ENCODE measurements at regions not wholly inside any gene's neighbourhood (a gene's known extent, or its start where the extent isn't known, plus 50 kb on each side); places are given as distances from the start of the nearest gene placed in this dataset.

DNA sequence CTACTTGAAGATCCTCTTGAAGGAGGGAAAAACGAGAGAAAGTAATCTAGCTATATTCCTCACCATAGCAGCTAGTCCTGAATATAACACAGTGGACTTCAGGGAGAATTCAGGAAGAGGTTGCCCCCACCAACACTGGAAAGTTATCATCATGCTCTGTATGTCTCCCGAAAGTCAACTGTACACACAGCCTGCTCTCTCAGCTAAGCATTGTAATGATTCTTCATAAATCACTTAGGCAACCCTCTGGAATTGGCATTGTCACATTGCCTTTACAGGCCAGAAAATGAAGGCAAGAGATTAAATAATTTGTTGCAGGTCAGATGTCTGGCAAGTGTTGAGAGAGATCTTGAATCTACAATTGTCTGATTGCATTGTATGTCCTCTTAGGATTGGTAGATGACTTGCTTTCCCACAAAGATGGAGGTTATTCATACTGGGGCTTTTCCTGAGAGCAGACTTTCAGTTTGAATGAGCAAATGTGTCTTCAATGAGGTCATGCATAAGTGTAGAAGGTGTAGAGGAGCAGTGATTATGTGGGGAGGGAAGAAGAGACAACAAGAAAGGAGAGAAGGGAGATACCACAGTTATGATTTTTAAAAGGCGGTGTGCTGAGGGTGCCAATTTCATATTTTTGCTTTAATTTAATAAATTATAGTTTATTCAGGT, 667.2 kb downstream of the DCDC2C start:
- no peak for DNase-seq (ENCODE audit: low read depth)

DNA sequence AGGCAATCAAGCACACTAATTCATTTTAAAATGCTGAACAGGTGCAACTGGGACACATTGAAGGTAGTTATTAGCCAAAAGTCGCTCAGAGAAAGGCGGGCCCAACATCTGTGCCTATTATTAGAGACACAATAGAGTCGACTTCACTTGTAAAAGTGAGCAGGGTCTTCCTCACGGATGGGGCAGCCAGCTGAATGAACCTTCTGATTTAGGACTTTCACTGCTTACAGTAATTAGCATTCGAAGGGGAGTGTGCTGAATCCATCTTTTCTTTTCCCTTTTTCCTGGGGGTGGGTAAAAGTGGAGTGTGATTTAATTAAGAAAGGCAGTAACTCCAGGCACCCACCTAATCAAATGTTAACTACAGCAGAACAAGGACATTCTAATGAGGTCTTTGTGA, 677.7 kb downstream of the DCDC2C start:
- DNase-seq (ENCODE audit: low read depth): no peak

DNA sequence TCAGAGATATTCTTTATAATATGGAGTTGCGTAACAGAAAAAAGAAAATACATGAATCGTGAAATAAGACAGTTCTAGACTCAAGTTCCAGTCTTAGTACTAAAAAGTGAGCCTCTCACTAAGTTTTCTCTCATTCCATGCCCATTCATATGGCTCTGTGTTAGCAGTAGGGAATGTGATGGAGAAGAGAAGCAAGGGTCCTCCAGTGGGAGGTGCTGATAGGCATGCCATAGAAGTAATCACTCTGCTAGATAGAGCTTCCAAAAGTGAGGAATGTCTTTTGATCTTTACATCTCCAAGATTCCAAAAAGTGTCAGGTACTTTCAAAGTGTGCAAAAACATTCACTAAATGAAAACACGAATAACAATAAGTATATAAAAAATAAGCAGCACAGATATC, 678.4 kb downstream of the DCDC2C start:
- no peak for DNase-seq (ENCODE audit: low read depth)

DNA sequence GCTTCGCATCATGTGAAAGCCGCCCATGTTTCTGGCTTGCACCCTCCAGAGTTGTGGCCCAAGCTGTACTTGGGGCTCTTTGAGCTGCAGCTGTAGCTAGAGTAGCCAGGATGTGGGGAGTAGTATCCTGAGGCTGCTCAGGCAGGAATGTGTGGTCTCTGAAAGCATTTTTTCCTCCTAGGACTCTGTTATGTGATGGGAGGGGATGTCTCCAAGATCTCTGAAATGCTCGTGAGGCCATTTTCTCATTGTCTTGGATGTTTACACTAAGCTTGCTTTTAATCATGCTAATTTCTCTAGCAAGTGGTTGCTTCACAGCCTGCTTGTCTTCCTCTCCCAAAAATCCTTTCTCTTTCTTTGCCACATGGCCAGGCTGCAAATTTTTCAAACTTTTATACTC, 687.6 kb downstream of the DCDC2C start:
- DNase-seq (ENCODE audit: low read depth): no peak

- no peak for DNase-seq (ENCODE audit: low read depth)
These were observed 701.0 kb downstream of the DCDC2C start for GRCh38 chr2:4404363-4404762.

DNA sequence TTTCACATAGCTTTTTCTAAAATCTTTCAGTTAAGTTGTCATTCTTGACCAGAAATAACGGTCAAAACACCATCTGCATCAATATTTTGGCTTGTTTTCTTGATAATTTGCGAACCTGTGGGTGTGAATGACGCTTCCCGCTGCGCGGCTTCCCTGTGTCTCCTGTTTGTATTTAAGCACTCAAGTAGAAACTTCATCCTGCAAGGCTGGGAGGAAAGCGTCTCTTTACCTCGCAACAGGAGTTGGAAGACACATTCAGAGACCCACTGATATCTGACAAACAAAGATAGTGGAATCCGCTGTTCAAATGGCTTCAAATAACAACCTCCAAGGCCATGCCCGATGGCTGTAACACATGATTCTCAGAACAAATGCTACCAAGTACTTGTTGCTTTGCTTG, 704.9 kb downstream of the DCDC2C start:
- DNase-seq (ENCODE audit: low read depth): no peak

- DNase-seq (ENCODE audit: low read depth): no peak
These were observed 709.3 kb downstream of the DCDC2C start for GRCh38 chr2:4412637-4413187.

DNA sequence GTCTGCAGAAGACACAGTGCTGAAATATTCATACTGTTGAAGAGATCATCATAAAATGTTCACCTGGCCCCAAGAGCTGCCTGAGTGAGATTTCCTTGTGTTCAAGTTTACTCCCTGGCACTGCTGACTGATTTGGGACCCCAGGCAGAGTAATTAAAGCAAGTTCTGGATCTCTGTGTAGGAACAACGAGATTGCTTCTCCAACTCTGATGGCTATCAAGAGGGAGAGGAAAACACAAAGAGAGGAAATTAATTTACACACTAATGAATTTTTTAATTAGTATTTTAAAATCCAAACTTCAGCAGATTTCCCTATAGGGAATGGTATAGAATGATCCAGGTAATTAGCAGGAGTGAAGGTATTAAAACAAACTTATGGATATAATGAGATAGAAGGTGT, 711.8 kb downstream of the DCDC2C start:
- DNase-seq (ENCODE audit: low read depth): no peak

DNA sequence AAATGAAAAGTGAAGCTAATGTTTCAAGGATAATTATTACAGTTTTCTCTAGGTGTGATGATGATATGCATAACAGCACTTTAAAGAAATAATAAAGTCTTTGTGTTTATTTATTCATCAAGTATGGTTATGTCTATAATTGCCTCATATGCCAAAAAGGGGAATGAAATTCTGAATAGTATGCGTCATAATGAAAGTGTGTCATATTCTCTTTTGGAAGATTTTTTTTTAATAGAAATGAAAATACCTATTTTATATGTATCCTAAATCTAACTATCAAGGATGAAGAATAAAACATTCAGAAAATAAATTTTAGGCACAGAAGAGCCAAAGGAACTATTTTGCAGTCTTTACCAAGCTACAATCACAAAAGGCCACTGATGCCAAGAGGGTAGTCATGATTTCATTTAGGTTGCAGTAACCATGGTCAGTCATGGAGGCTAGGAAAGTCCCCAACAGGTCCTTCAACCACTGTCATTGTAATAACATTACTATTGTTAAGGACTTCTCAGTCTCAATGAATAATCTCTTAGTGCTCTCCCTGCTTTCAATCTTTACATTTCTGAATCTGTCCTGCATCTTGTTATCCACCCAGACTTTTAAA, 712.5 kb downstream of the DCDC2C start:
- DNase-seq (ENCODE audit: low read depth): no peak

DNA sequence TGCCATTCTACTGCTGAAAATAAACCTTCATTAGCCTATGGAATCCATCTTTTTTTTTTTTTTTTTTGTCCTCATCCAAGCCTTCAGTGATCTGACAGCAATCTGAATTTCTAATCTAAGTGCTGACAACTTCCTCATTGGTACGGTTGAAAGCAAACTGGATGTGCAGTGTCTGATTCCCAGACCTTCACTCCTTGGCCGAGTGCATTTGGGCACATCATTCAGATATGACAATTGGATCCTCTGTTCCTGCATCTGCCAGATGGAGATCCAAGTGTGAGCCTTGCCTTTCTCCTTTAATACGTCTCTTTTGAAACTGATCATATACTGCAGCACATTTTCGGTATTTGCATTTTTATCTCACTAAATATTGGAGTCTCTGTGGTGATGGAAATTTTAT, 713.1 kb downstream of the DCDC2C start:
- no peak for DNase-seq (ENCODE audit: low read depth)

GRCh38 chr2:4417771-4418170, 714.4 kb downstream of the DCDC2C start:
- no peak for DNase-seq (ENCODE audit: low read depth)

DNA sequence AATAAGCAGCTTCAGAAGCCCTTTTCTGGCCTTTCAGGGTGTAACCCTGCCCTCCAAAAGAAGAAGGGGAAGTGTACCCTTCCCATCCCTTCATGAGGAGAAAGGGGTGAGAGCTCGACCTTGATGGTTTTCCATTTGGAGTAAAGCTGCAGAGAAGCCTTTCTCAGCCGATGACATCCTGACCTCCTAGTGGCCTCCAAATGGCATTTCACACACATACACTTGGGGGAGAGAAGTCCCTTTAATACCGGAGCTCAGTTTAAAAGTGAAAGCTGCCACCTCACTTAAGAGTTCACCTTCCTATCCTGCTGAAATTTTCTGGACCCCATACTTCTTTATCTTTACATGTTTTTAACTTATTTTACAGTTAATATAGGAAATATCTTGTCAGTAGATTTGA, 716.7 kb downstream of the DCDC2C start:
- DNase-seq (ENCODE audit: low read depth): no peak

- no peak for DNase-seq (ENCODE audit: low read depth)
These were observed 720.8 kb downstream of the DCDC2C start for GRCh38 chr2:4424153-4424552.

DNA sequence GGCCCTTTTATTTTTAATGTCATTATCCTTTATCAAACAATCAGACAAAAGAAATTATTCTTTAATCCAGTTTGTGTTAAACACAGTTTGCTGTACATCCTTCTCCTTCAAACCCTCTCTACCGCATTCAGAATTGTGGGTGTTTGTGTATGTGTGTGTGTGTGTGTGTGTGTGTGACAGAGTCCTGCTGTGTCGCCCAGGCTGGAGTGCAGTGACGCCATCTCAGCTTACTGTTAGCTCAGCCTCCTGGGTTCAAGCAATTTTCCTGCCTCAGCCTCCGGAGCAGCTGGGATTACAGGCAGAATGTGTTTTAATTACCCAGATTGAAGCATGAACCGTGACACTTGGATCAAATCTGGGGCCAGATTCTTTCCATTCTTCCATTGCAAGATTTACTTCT, 723.7 kb downstream of the DCDC2C start:
- DNase-seq (ENCODE audit: low read depth): no peak

- no peak for DNase-seq (ENCODE audit: low read depth)
These were observed 742.4 kb downstream of the DCDC2C start for GRCh38 chr2:4445821-4446220.

DNA sequence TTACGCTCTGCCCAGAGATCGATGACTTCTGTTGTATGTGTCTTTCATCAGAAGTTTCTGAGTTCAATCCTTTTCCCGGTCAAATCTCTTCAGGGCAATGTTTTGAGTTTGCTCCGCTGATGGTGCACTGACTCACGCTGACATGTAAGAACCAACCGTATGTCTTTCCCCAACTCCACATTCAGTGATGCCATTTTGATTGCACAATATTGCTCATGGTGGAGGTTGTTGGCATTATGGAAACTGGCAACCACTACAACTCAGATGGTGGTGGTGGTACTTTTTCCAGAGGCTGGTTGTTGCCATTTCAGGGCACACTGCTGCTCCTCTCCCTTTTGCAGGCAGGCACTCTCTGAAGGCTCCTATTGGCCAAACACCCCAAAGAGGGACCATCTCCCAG, 751.5 kb downstream of the DCDC2C start:
- DNase-seq (ENCODE audit: low read depth): no peak

GRCh38 chr2:4455486-4456155, 752.2 kb downstream of the DCDC2C start:
- no peak for DNase-seq (ENCODE audit: low read depth)

GRCh38 chr2:4464634-4465266, 761.4 kb downstream of the DCDC2C start:
- no peak for DNase-seq (ENCODE audit: low read depth)

DNA sequence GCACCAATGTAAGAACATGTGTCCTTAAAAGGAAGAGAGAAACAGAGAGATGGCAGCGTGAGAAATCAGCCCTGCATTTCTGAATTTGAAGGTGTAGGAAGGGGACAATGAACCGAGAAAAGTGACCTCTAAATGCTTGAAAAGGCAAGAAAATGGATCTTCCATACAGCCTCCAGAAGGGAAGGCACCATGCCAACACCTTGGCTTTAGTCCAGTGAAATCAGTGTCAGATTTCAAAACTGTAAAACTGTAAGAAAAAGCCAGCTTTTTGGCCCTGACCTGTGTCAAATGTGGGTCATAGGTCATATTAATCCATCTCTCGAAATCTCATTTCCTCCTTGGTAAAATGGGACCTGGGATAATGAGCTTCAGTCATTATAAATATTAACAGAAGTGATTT, 762.3 kb downstream of the DCDC2C start:
- no peak for DNase-seq (ENCODE audit: low read depth)

- no peak for DNase-seq (ENCODE audit: low read depth)
These were observed 772.2 kb downstream of the DCDC2C start for GRCh38 chr2:4475618-4476017.

GRCh38 chr2:4483050-4483449, 779.7 kb downstream of the DCDC2C start:
- DNase-seq (ENCODE audit: low read depth): no peak

- no peak for DNase-seq (ENCODE audit: low read depth)
These were observed 783.6 kb downstream of the DCDC2C start for GRCh38 chr2:4486971-4487370.
